ENCODE measurements at regions not wholly inside any gene's neighbourhood (a gene's known extent, or its start where the extent isn't known, plus 50 kb on each side); places are given as distances from the start of the nearest gene placed in this dataset.
"Not testable (repeated sequence)": the region's sequence is repeated elsewhere in the genome, so short reads cannot be mapped to it uniquely, and the experiment has no call there.

- DNase-seq (ENCODE audit: low read depth): no peak
These were observed 120.2 kb upstream of the DAB2 start for GRCh38 chr5:39544941-39545340.

- DNase-seq (ENCODE audit: low read depth): no peak
These were observed 118.6 kb upstream of the DAB2 start for GRCh38 chr5:39543335-39543734.

- no peak for DNase-seq (ENCODE audit: low read depth)
These were observed 117.9 kb upstream of the DAB2 start for GRCh38 chr5:39542511-39543285.

GRCh38 chr5:39541920-39542319 is 117.1 kb upstream of the DAB2 start:
- DNase-seq (ENCODE audit: low read depth): no peak

GRCh38 chr5:39539470-39539869 is 114.7 kb upstream of the DAB2 start:
- DNase-seq (ENCODE audit: low read depth): no peak

- no peak for DNase-seq (ENCODE audit: low read depth)
These were observed 109.9 kb upstream of the DAB2 start for GRCh38 chr5:39534690-39535089.

GRCh38 chr5:39533749-39534148 is 109.0 kb upstream of the DAB2 start:
- DNase-seq (ENCODE audit: low read depth): no peak

GRCh38 chr5:39532511-39532910 is 107.7 kb upstream of the DAB2 start:
- DNase-seq (ENCODE audit: low read depth): no peak

GRCh38 chr5:39531306-39531705 is 106.5 kb upstream of the DAB2 start:
- no peak for DNase-seq (ENCODE audit: low read depth)

- DNase-seq (ENCODE audit: low read depth): no peak
These were observed 102.2 kb upstream of the DAB2 start for GRCh38 chr5:39526914-39527477.

- DNase-seq (ENCODE audit: low read depth): not testable (repeated sequence)
These were observed 101.0 kb upstream of the DAB2 start for GRCh38 chr5:39525781-39526180.

GRCh38 chr5:39525271-39525670 is 100.5 kb upstream of the DAB2 start:
- no peak for DNase-seq (ENCODE audit: low read depth)

GRCh38 chr5:39523821-39524220 is 99.0 kb upstream of the DAB2 start:
- no peak for DNase-seq (ENCODE audit: low read depth)

GRCh38 chr5:39521940-39522590 is 97.3 kb upstream of the DAB2 start:
- DNase-seq (ENCODE audit: low read depth): no peak

GRCh38 chr5:39521098-39521860 is 96.5 kb upstream of the DAB2 start:
- DNase-seq (ENCODE audit: low read depth): no peak

GRCh38 chr5:39520232-39520572 is 95.4 kb upstream of the DAB2 start:
- DNase-seq (ENCODE audit: low read depth): no peak

GRCh38 chr5:39519566-39520231 is 94.9 kb upstream of the DAB2 start:
- no peak for DNase-seq (ENCODE audit: low read depth)

GRCh38 chr5:39519079-39519478 is 94.3 kb upstream of the DAB2 start:
- DNase-seq (ENCODE audit: low read depth): no peak

- no peak for DNase-seq (ENCODE audit: low read depth)
These were observed 93.7 kb upstream of the DAB2 start for GRCh38 chr5:39518516-39518915.

GRCh38 chr5:39517800-39518199 is 93.0 kb upstream of the DAB2 start:
- DNase-seq (ENCODE audit: low read depth): no peak

GRCh38 chr5:39515881-39516280 is 91.1 kb upstream of the DAB2 start:
- DNase-seq (ENCODE audit: low read depth): no peak

GRCh38 chr5:39513236-39513635 is 88.5 kb upstream of the DAB2 start:
- DNase-seq (ENCODE audit: low read depth): no peak
